ENCODE measurements at regions not wholly inside any gene's neighbourhood (a gene's known extent, or its start where the extent isn't known, plus 50 kb on each side); places are given as distances from the start of the nearest gene placed in this dataset.

GRCh38 chr11:41779401-41779960 lies 320.0 kb upstream of the LRRC4C start:
- CTCF ChIA-PET: no interaction called here

More at GRCh38 chr11:41779401-41779960, 320.0 kb upstream of the LRRC4C start:
- no peak for DNase-seq (ENCODE audit: low read depth, low spot score)
- no peaks in the 10 kb centered on the region for H3K27me3 ChIP-seq (ENCODE audit: control insufficient read depth in 2 of 2, insufficient read depth in 2 of 2, low read length in 2 of 2)
- POLR2A ChIA-PET: no interaction called here
- H3K9me3 ChIP-seq (replicated peaks; ENCODE audit: control insufficient read depth, insufficient read depth, low read length): no peaks in the 10 kb centered on the region
- no peaks in the 10 kb centered on the region for H3K79me2 ChIP-seq (ENCODE audit: control insufficient read depth, insufficient read depth, low read length)
- no peaks in the 10 kb centered on the region for H3K9me1 ChIP-seq (replicated peaks; ENCODE audit: control insufficient read depth, extremely low read depth, insufficient read depth, low read length)
- H4K20me1 ChIP-seq (replicated peaks; ENCODE audit: control insufficient read depth, extremely low read depth, insufficient read depth, low read length): no peaks in the 10 kb centered on the region
- intact Hi-C loops (cut with micrococcal nuclease): no loop called here
- dilution Hi-C loops (cut with MboI; ENCODE audit: extremely low pct_ligation_motif_present, low sequenced_read_pairs): no loop called here
- no peak overlapping the region for H3K9ac ChIP-seq (replicated peaks; ENCODE audit: extremely low read depth, insufficient read depth, low read length)
- BruUV-seq (replicated peaks): no TSS peak
- no peak overlapping the region for H3K4me3 ChIP-seq (replicated peaks in 1 of 3; ENCODE audit: insufficient read depth in 1 of 3, low read depth in 1 of 3, low read length in 3 of 3)
- no peaks in the 10 kb centered on the region for H3K36me3 ChIP-seq (ENCODE audit: control insufficient read depth in 2 of 2, extremely low read depth in 1 of 2, insufficient read depth in 2 of 2, low read length in 2 of 2)
- FAIRE-seq: no peak
- H2AFZ ChIP-seq (ENCODE audit: low read depth, low read length): no peak overlapping the region
- no peak for TF ChIP-seq CTCF (IDR thresholded peaks at IDR 0.05; ENCODE audit: extremely low read depth in 1 of 2, insufficient read depth in 1 of 2, low read depth in 1 of 2, low read length in 2 of 2)
- no peak for TF ChIP-seq EZH2 (IDR thresholded peaks at IDR 0.05; ENCODE audit: borderline replicate concordance, low read depth, low read length, severe bottlenecking)
- TF ChIP-seq POLR2A (IDR thresholded peaks at IDR 0.05; ENCODE audit: low read depth, low read length): no peak
- TF ChIP-seq, protein P1, sequence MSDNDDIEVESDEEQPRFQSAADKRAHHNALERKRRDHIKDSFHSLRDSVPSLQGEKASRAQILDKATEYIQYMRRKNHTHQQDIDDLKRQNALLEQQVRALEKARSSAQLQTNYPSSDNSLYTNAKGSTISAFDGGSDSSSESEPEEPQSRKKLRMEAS (IDR thresholded peaks at IDR 0.05; ENCODE audit: insufficient read depth, insufficient read length): no peak
- no peak for TF ChIP-seq JUN (IDR thresholded peaks at IDR 0.05; ENCODE audit: borderline replicate concordance, insufficient read depth, insufficient read length, low read depth)
- no peak for TF ChIP-seq FOS (IDR thresholded peaks at IDR 0.05; ENCODE audit: borderline replicate concordance, insufficient read depth, low read length)
- no peak for TF ChIP-seq POLR2AphosphoS5 (IDR thresholded peaks at IDR 0.05; ENCODE audit: insufficient read depth, low read depth, low read length)
- no peak for TF ChIP-seq MYC (IDR thresholded peaks at IDR 0.05; ENCODE audit: low read depth, low read length)
- no peak for TF ChIP-seq GATA2 (IDR thresholded peaks at IDR 0.05; ENCODE audit: insufficient read depth, insufficient read length, low read depth, low read length)
- H3K4me2 ChIP-seq (ENCODE audit: insufficient read depth, low read length): no peak overlapping the region
- no peak overlapping the region for H3K27ac ChIP-seq (ENCODE audit: insufficient read depth, low read depth, low read length)
- no peaks in the 10 kb centered on the region for H3K4me1 ChIP-seq (ENCODE audit: control insufficient read depth, extremely low read depth, insufficient read depth, low read length)

Data from endothelial cell of umbilical vein (primary cell).